Endothelial cell of umbilical vein (primary cell): ENCODE measurements at regions not wholly inside any gene's neighbourhood (a gene's known extent, or its start where the extent isn't known, plus 50 kb on each side); places are given as distances from the start of the nearest gene placed in this dataset.

ENCODE experiments used
- BruUV-seq: library from RNA; stranded (reverse); fragments of 400-500 nt; replicated peaks from 2 replicates; lab custom pipeline; 2021; lab: Mats Ljungman, UMichigan
- CTCF ChIA-PET: fragments of 300-600, 350-600 bp; sonication (Branson Sonifier 250); formaldehyde crosslinking; loops from one replicate; lab custom pipeline; 2021; ENCODE audit warnings: antibody characterized with exemption, inconsistent platforms; lab: Charles Lee
- POLR2A ChIA-PET: fragments of 300-600, 350-600 bp; sonication (Branson Sonifier 250); formaldehyde crosslinking; loops from one replicate; lab custom pipeline; 2021; ENCODE audit warnings: antibody characterized with exemption, inconsistent platforms; lab: Charles Lee
- DNase-seq: peaks from one replicate; pipeline ENCODE4 v3.0.0-alpha.2; 2011; ENCODE audit warnings: low read depth, low spot score
- FAIRE-seq: peaks from 2 replicates; lab custom pipeline; 2011; peaks lifted over from hg19 to GRCh38; lab: Jason Lieb, UNC
- H2AFZ ChIP-seq: 2 replicates; pipeline ENCODE4 v1.6.0; 2012; ENCODE audit warnings: low read depth, low read length, control low read depth, inconsistent platforms
- H3K27ac ChIP-seq: 2 replicates; pipeline ENCODE4 v1.5.1; 2011; ENCODE audit warnings: low read depth, mild to moderate bottlenecking, control low read depth, low read length, moderate library complexity; ENCODE audit not compliant: insufficient read depth
- H3K27me3 ChIP-seq, 2 experiments: 2 replicates each; pipeline versions ENCODE4 v1.6.0 to v1.6.1; 2011; ENCODE audit warnings: low read length in 2 of 2, mixed read lengths in 1 of 2; ENCODE audit not compliant: control insufficient read depth in 2 of 2, insufficient read depth in 2 of 2
- H3K36me3 ChIP-seq, 2 experiments: 2 replicates in 1 of 2; 3 replicates in 1 of 2; pipeline ENCODE4 v1.5.1; 2011; ENCODE audit warnings: low read length in 2 of 2, mild to moderate bottlenecking in 1 of 2, moderate library complexity in 1 of 2; ENCODE audit not compliant: control insufficient read depth in 2 of 2, insufficient read depth in 2 of 2; ENCODE audit errors: extremely low read depth in 1 of 2
- H3K4me1 ChIP-seq: 3 replicates; pipeline ENCODE4 v1.5.1; 2011; ENCODE audit warnings: mild to moderate bottlenecking, low read length; ENCODE audit not compliant: control insufficient read depth, insufficient read depth; ENCODE audit errors: extremely low read depth
- H3K4me2 ChIP-seq: 2 replicates; pipeline ENCODE4 v1.6.1; 2011; ENCODE audit warnings: low read length, control low read depth, mixed read lengths; ENCODE audit not compliant: insufficient read depth
- H3K4me3 ChIP-seq, 3 experiments: fragments of 200-600 bp in 1 of 3; sonication (generic), shearing (Covaris generic) in 1 of 3; replicated peaks in 1 of 3; 2 replicates each; pipeline ENCODE4 v1.5.1; 2011 to 2016; ENCODE audit warnings: control low read depth in 3 of 3, low read length in 3 of 3, mild to moderate bottlenecking in 2 of 3, inconsistent platforms in 1 of 3, low read depth in 1 of 3, moderate library complexity in 1 of 3; ENCODE audit not compliant: insufficient read depth in 1 of 3
- H3K79me2 ChIP-seq: 2 replicates; pipeline ENCODE4 v1.6.0; 2012; ENCODE audit warnings: low read length, inconsistent platforms; ENCODE audit not compliant: control insufficient read depth, insufficient read depth
- H3K9ac ChIP-seq: replicated peaks from 2 replicates; pipeline ENCODE3; 2011; ENCODE audit warnings: low read length, control low read depth; ENCODE audit not compliant: insufficient read depth; ENCODE audit errors: extremely low read depth
- H3K9me1 ChIP-seq: replicated peaks from 3 replicates; pipeline ENCODE4 v1.6.0; 2011; ENCODE audit warnings: mild to moderate bottlenecking, low read length; ENCODE audit not compliant: control insufficient read depth, insufficient read depth; ENCODE audit errors: extremely low read depth
- H3K9me3 ChIP-seq: replicated peaks from 2 replicates; pipeline ENCODE4 v1.5.1; 2012; ENCODE audit warnings: low read length, inconsistent platforms; ENCODE audit not compliant: control insufficient read depth, insufficient read depth
- H4K20me1 ChIP-seq: replicated peaks from 2 replicates; pipeline ENCODE3; 2011; ENCODE audit warnings: mild to moderate bottlenecking, low read length; ENCODE audit not compliant: control insufficient read depth, insufficient read depth; ENCODE audit errors: extremely low read depth
- CTCF ChIP-seq, 2 donors: IDR thresholded peaks; 1 replicate in 1 of 2; 2 replicates in 1 of 2; pipeline ENCODE4 v1.5.1; 2011; ENCODE audit warnings: low read length in 2 of 2, mild to moderate bottlenecking in 2 of 2, moderate library complexity in 2 of 2, control low read depth in 1 of 2, inconsistent platforms in 1 of 2, low read depth in 1 of 2; ENCODE audit not compliant: insufficient read depth in 1 of 2; ENCODE audit errors: extremely low read depth in 1 of 2
- EZH2 ChIP-seq: IDR thresholded peaks from 2 replicates; pipeline ENCODE4 v1.6.1; 2012; ENCODE audit warnings: borderline replicate concordance, low read depth, mild to moderate bottlenecking, moderate library complexity, low read length, inconsistent platforms; ENCODE audit not compliant: severe bottlenecking
- FOS ChIP-seq: IDR thresholded peaks from 2 replicates; pipeline ENCODE4 v1.6.1; 2011; ENCODE audit warnings: mild to moderate bottlenecking, low read length, moderate library complexity, borderline replicate concordance; ENCODE audit not compliant: insufficient read depth
- GATA2 ChIP-seq: IDR thresholded peaks from 2 replicates; pipeline ENCODE4 v1.7.0; 2011; ENCODE audit warnings: low read depth, mild to moderate bottlenecking, moderate library complexity, mixed read lengths, low read length; ENCODE audit not compliant: insufficient read length, insufficient read depth
- JUN ChIP-seq: IDR thresholded peaks from 2 replicates; pipeline ENCODE4 v1.6.1; 2011; ENCODE audit warnings: borderline replicate concordance, low read depth; ENCODE audit not compliant: insufficient read length, insufficient read depth
- MAX ChIP-seq: IDR thresholded peaks from 2 replicates; pipeline ENCODE4 v1.6.1; 2011; ENCODE audit not compliant: insufficient read depth, insufficient read length
- MYC ChIP-seq: IDR thresholded peaks from one replicate; pipeline ENCODE4 v1.6.1; 2011; ENCODE audit warnings: mild to moderate bottlenecking, low read depth, low read length
- POLR2A ChIP-seq: IDR thresholded peaks from 2 replicates; pipeline ENCODE4 v1.6.1; 2012; ENCODE audit warnings: low read depth, mild to moderate bottlenecking, control low read depth, low read length
- POLR2AphosphoS5 ChIP-seq: IDR thresholded peaks from 2 replicates; pipeline ENCODE4 v1.6.1; 2012; ENCODE audit warnings: low read depth, mild to moderate bottlenecking, control low read depth, low read length, moderate library complexity; ENCODE audit not compliant: insufficient read depth
- dilution Hi-C: fragments of 300-500 bp; cut with MboI; formaldehyde crosslinking; loops from one replicate; pipeline ENCODE4 v1.15.0; 2019; ENCODE audit warnings: low sequenced_read_pairs; ENCODE audit not compliant: extremely low pct_ligation_motif_present
- intact Hi-C: fragments of 100-400 bp; cut with micrococcal nuclease; formaldehyde crosslinking; loops from one replicate; pipeline ENCODE4 v1.10.0; 2022

DNA sequence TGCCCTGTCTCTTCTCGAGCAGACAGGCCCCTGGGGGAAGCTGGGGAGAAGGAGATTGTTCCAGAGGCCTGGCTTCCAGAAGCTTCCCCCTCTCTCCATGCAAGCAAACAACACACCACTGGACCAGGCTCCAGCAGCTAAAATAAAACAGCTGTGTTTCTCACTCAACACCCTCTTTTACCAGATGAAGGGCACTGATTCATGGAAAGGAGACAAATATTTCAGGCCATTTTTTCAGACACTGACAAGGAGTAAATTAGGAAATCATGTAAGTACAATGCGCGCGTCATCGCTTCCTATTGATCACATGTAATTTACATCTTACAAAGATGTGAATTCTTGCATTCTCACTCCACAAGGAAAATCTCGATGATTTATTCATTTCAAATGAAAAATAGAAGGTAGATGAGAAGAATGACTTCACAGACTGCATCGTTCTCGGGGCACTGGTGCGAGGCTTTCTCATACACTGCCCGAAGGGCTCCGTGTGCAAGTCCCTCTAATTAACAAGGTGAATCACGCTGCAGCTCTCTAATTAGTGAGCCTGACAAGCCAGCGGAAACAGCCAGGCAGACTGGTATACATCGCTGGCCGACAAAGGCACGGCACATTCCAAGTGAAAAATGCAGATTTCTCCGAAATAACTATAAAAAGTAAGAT, 153.6 kb downstream of the KCTD15 start:
- no peaks in the 10 kb centered on the region for H3K27me3 ChIP-seq
- H3K4me1 ChIP-seq: no peaks in the 10 kb centered on the region
- H3K4me2 ChIP-seq: no peak overlapping the region
- no peaks in the 10 kb centered on the region for H3K9me1 ChIP-seq
- BruUV-seq: no TSS peak
- intact Hi-C loops: no loop called here
- no peak overlapping the region for H3K4me3 ChIP-seq
- H4K20me1 ChIP-seq: no peaks in the 10 kb centered on the region
- TF ChIP-seq MYC: no peak
- no peak for TF ChIP-seq POLR2AphosphoS5
- TF ChIP-seq FOS: no peak
- TF ChIP-seq CTCF (IDR thresholded peaks at IDR 0.05; ENCODE audit: extremely low read depth in 1 of 2, insufficient read depth in 1 of 2, low read depth in 1 of 2, low read length in 2 of 2): no peak
- TF ChIP-seq POLR2A: no peak
- TF ChIP-seq EZH2: no peak
- no peak for TF ChIP-seq MAX
- no peak for TF ChIP-seq GATA2
- TF ChIP-seq JUN: no peak
- no peaks in the 10 kb centered on the region for H3K36me3 ChIP-seq
- ChIA-PET POLR2A (no interaction called here), CTCF (interaction anchor here (0.7 kb wide), 1 partner anchor 210 kb away, joined by 4 read pairs; no protein-coding TSS in a partner anchor)
- no peak overlapping the region for H3K27ac ChIP-seq
- FAIRE-seq: no peak
- H3K79me2 ChIP-seq: no peaks in the 10 kb centered on the region
- H3K9ac ChIP-seq: no peak overlapping the region
- no peaks in the 10 kb centered on the region for H3K9me3 ChIP-seq
- H2AFZ ChIP-seq: no peak overlapping the region
- DNase-seq: no peak
- dilution Hi-C loops: no loop called here
